H9 (cell line): ENCODE measurements at regions not wholly inside any gene's neighbourhood (a gene's known extent, or its start where the extent isn't known, plus 50 kb on each side); places are given as distances from the start of the nearest gene placed in this dataset.
"Not testable (repeated sequence)": the region's sequence is repeated elsewhere in the genome, so short reads cannot be mapped to it uniquely, and the experiment has no call there.

Experiments used
- DNase-seq: peaks from one replicate; pipeline ENCODE4 v3.0.0-alpha.2; 2017
- H2AFZ ChIP-seq: one replicate; pipeline ENCODE4 v1.6.1; 2013; ENCODE audit warnings: mild to moderate bottlenecking, low read length, control low read depth, moderate library complexity
- H2AK5ac ChIP-seq: 2 replicates; pipeline ENCODE4 v1.6.1; 2013; ENCODE audit warnings: low read length, control low read depth, mixed read lengths; ENCODE audit not compliant: insufficient read length
- H2BK120ac ChIP-seq: one replicate; pipeline ENCODE4 v1.6.1; 2013; ENCODE audit warnings: low read depth, mild to moderate bottlenecking, low read length, control low read depth, inconsistent platforms; ENCODE audit not compliant: poor library complexity, severe bottlenecking
- H2BK12ac ChIP-seq: 2 replicates; pipeline ENCODE4 v1.6.1; 2013; ENCODE audit warnings: low read length, control low read depth, mixed read lengths, low read depth; ENCODE audit not compliant: insufficient read length
- H2BK15ac ChIP-seq: 2 replicates; pipeline ENCODE4 v1.6.1; 2013; ENCODE audit warnings: low read depth, low read length, control low read depth
- H2BK20ac ChIP-seq: one replicate; pipeline ENCODE4 v1.6.1; 2013; ENCODE audit warnings: low read depth, mild to moderate bottlenecking, low read length, control low read depth, inconsistent platforms; ENCODE audit not compliant: poor library complexity, severe bottlenecking
- H2BK5ac ChIP-seq: 2 replicates; pipeline ENCODE4 v1.6.1; 2013; ENCODE audit warnings: low read length, control low read depth, mixed read lengths; ENCODE audit not compliant: insufficient read length
- H3K14ac ChIP-seq: 2 replicates; pipeline ENCODE4 v1.6.1; 2013; ENCODE audit warnings: low read length, control low read depth; ENCODE audit not compliant: insufficient read depth
- H3K18ac ChIP-seq: 2 replicates; pipeline ENCODE4 v1.6.1; 2013; ENCODE audit warnings: low read depth, mild to moderate bottlenecking, mixed read lengths, low read length, control low read depth; ENCODE audit not compliant: insufficient read length
- H3K23ac ChIP-seq: 2 replicates; pipeline ENCODE4 v1.6.1; 2013; ENCODE audit warnings: low read length, control low read depth, mixed read lengths, low read depth; ENCODE audit not compliant: insufficient read length
- H3K23me2 ChIP-seq: 2 replicates; pipeline ENCODE4 v1.6.1; 2013; ENCODE audit warnings: low read depth, mild to moderate bottlenecking, mixed read lengths, low read length, control low read depth; ENCODE audit not compliant: insufficient read length, poor library complexity, severe bottlenecking
- H3K27ac ChIP-seq: 2 replicates; pipeline ENCODE4 v1.5.1; 2013; ENCODE audit warnings: low read length, control low read depth, mixed read lengths, low read depth; ENCODE audit not compliant: insufficient read length
- H3K27me3 ChIP-seq: 2 replicates; pipeline ENCODE4 v1.6.1; 2013; ENCODE audit warnings: low read length, control low read depth, inconsistent platforms; ENCODE audit not compliant: insufficient read depth
- H3K4ac ChIP-seq: 2 replicates; pipeline ENCODE4 v1.6.1; 2013; ENCODE audit warnings: low read depth, mild to moderate bottlenecking, control low read depth, inconsistent platforms, low read length, moderate library complexity
- H3K4me1 ChIP-seq: 2 replicates; pipeline ENCODE4 v1.6.1; 2013; ENCODE audit warnings: low read length, control low read depth, inconsistent platforms; ENCODE audit not compliant: insufficient read depth
- H3K4me2 ChIP-seq: 2 replicates; pipeline ENCODE4 v1.6.1; 2013; ENCODE audit warnings: low read length, control low read depth, mixed read lengths; ENCODE audit not compliant: insufficient read length, insufficient read depth
- H3K56ac ChIP-seq: 2 replicates; pipeline ENCODE4 v1.6.1; 2013; ENCODE audit warnings: low read depth, mild to moderate bottlenecking, mixed read lengths, low read length, control low read depth; ENCODE audit not compliant: insufficient read length
- H3K79me1 ChIP-seq: 2 replicates; pipeline ENCODE4 v1.6.1; 2013; ENCODE audit warnings: low read depth, mild to moderate bottlenecking, moderate library complexity, low read length, control low read depth, inconsistent platforms; ENCODE audit not compliant: insufficient read depth, poor library complexity, severe bottlenecking
- H3K79me2 ChIP-seq: 2 replicates; pipeline ENCODE4 v1.6.1; 2013; ENCODE audit warnings: low read length, control low read depth, inconsistent platforms; ENCODE audit not compliant: insufficient read depth
- H3K9ac ChIP-seq: 2 replicates; pipeline ENCODE4 v1.6.1; 2013; ENCODE audit warnings: low read length, control low read depth, mixed read lengths; ENCODE audit not compliant: insufficient read length; ENCODE audit errors: extremely low read depth
- H3K9me3 ChIP-seq: one replicate; pipeline ENCODE4 v1.6.1; 2013; ENCODE audit warnings: low read depth, low read length, inconsistent platforms; ENCODE audit not compliant: control insufficient read depth
- H3T11ph ChIP-seq: one replicate; pipeline ENCODE4 v1.6.1; 2013; ENCODE audit warnings: mild to moderate bottlenecking, low read length, control low read depth, inconsistent platforms
- H4K20me1 ChIP-seq: one replicate; pipeline ENCODE4 v1.6.1; 2013; ENCODE audit not compliant: control insufficient read depth, insufficient read length, insufficient read depth
- H4K5ac ChIP-seq: 2 replicates; pipeline ENCODE4 v1.6.1; 2013; ENCODE audit warnings: low read depth, mild to moderate bottlenecking, mixed read lengths, low read length, control low read depth; ENCODE audit not compliant: insufficient read length
- H4K8ac ChIP-seq: replicated peaks from 2 replicates; pipeline ENCODE4 v1.6.1; 2013; ENCODE audit warnings: low read length, control low read depth, mixed read lengths, low read depth; ENCODE audit not compliant: insufficient read length
- H4K91ac ChIP-seq: 2 replicates; pipeline ENCODE4 v1.6.1; 2013; ENCODE audit warnings: low read depth, mild to moderate bottlenecking, moderate library complexity, mixed read lengths, low read length, control low read depth; ENCODE audit not compliant: insufficient read length
- H3K27ac Mint-ChIP-seq, 3 experiments: 2 replicates in 2 of 3; 3 replicates in 1 of 3; pipeline ENCODE4 v1.8.0; 2020 to 2021; ENCODE audit warnings: mixed read lengths in 3 of 3, mild to moderate bottlenecking in 1 of 3, moderate library complexity in 1 of 3
- H3K27me3 Mint-ChIP-seq: 2 replicates; pipeline ENCODE4 v1.8.0; 2021; ENCODE audit warnings: low read depth, mild to moderate bottlenecking, moderate library complexity, mixed read lengths
- H3K36me3 Mint-ChIP-seq, 3 experiments: 2 replicates in 2 of 3; 3 replicates in 1 of 3; pipeline ENCODE4 v1.8.0; 2020 to 2021; ENCODE audit warnings: low read depth in 3 of 3, mixed read lengths in 3 of 3; ENCODE audit not compliant: insufficient read depth in 1 of 3
- H3K4me1 Mint-ChIP-seq, 2 experiments: 2 replicates each; pipeline ENCODE4 v1.8.0; 2020; ENCODE audit warnings: mixed read lengths in 2 of 2
- H3K4me3 Mint-ChIP-seq, 2 experiments: 2 replicates in 1 of 2; 3 replicates in 1 of 2; pipeline ENCODE4 v1.8.0; 2020 to 2021; ENCODE audit warnings: mild to moderate bottlenecking in 2 of 2, mixed read lengths in 2 of 2, moderate library complexity in 1 of 2
- H3K9me3 Mint-ChIP-seq, 2 experiments: 2 replicates in 1 of 2; 3 replicates in 1 of 2; pipeline ENCODE4 v1.8.0; 2020; ENCODE audit warnings: mild to moderate bottlenecking in 2 of 2, mixed read lengths in 2 of 2, moderate library complexity in 1 of 2
- WGBS: extraction: QIAGEN DNeasy Blood & Tissue Kit; methylation state at CpG from one replicate; pipeline ENCODE4 v1.1.7; 2013; ENCODE audit warnings: missing lambda C conversion rate, low lambda C conversion rate, mixed read lengths; ENCODE audit not compliant: insufficient read length; ENCODE audit errors: extremely low coverage; 5-methylcytosine and 5-hydroxymethylcytosine counted together

DNA sequence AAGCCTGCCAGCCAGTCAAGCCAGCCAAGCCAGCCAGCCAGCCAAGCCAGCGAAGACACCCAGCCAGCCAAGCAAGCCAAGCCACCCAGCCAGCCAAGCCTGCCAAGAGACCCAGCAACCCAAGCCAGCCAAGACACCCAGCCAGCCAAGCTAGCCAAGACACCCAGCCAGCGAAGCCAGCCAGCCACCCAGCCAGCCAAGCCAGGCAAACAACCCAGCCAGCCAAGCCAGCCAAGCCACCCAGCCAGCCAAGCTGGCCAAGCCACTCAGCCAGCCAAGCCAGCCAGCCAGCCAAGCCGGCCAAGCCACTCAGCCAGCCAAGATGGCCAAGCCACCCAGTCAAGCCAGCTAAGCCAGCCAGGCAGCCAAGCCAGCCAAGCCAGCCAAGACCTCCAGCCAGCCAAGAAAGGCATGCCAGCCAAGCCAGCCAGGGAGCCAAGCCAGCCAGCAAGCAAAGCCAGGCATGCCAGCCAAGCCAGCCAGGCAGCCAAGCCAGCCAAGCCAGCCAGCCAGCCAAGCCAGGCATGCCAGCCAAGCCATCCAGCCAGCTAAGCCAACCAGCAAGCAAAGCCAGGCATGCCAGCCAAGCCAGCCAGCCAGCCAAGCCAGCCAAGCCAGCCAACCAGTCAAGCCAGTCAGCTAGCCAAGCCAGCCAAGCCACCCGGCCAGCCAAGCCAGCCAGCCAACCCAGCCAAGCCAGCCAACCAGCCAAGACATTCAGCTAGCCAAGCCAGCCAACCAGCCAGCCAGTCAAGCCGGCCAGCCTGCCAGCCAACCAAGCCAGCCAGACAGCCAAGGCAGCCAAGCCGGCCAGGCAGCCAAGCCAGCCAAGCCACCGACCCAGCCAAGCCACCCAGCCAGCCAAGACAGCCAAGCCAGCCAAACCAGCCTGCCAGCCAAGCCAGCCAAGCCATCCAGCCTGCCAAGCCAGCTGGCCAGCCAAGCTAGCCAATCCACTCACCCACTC is 323.8 kb upstream of the PLGLB2 start:
- not testable (repeated sequence) for H4K8ac ChIP-seq, H3K27ac Mint-ChIP-seq, H3K14ac ChIP-seq, H3K9me3 Mint-ChIP-seq, H3K27ac ChIP-seq, H3K36me3 Mint-ChIP-seq, H3K18ac ChIP-seq, H3K56ac ChIP-seq, H3T11ph ChIP-seq, H4K91ac ChIP-seq, H4K20me1 ChIP-seq, H3K4me1 ChIP-seq, H2AK5ac ChIP-seq, H3K4ac ChIP-seq, DNase-seq, H3K9ac ChIP-seq, H3K27me3 Mint-ChIP-seq, H2BK20ac ChIP-seq, H2BK5ac ChIP-seq, H2BK12ac ChIP-seq, H3K23me2 ChIP-seq, H3K79me2 ChIP-seq, H3K9me3 ChIP-seq, H3K4me3 Mint-ChIP-seq, H2BK15ac ChIP-seq, H3K4me2 ChIP-seq, H2AFZ ChIP-seq, H3K79me1 ChIP-seq, H3K4me1 Mint-ChIP-seq, H3K27me3 ChIP-seq, H3K23ac ChIP-seq, H2BK120ac ChIP-seq, H4K5ac ChIP-seq
- no CpG with 5 or more reads among the region's 7 CpGs for WGBS

DNA sequence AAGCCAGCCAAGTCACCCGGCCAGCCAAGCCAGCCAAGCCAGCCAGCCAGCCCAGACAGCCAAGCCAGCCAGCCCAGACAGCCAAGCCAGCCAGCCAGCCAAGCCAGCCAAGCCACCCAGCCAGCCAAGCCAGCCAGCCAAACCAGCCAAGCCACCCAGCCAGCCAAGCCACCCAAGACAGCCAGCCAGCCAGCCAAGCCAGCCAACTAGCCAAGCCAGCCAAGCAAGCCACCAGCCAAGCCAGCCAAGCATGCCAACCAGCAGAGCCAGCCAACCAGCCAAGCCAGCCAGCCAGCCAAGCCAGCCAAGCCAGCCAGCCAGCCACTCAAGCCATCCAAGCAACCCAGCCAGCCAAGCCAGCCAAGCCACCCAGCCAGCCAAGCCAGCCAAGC is 323.1 kb upstream of the PLGLB2 start:
- not testable (repeated sequence) for H2BK20ac ChIP-seq, H3K4me2 ChIP-seq, H2AK5ac ChIP-seq, H3K79me2 ChIP-seq, H3K27me3 ChIP-seq, H3K9me3 ChIP-seq, H4K5ac ChIP-seq, H4K8ac ChIP-seq, H4K20me1 ChIP-seq, H3K4ac ChIP-seq, H3T11ph ChIP-seq, H3K79me1 ChIP-seq, H3K23ac ChIP-seq, H3K4me1 ChIP-seq, DNase-seq, H3K56ac ChIP-seq, H3K27ac ChIP-seq, H2BK15ac ChIP-seq, H3K9ac ChIP-seq, H2AFZ ChIP-seq, H2BK12ac ChIP-seq, H3K27ac Mint-ChIP-seq, H2BK120ac ChIP-seq, H3K14ac ChIP-seq, H3K27me3 Mint-ChIP-seq, H3K36me3 Mint-ChIP-seq, H3K18ac ChIP-seq, H4K91ac ChIP-seq, H3K4me1 Mint-ChIP-seq, H3K9me3 Mint-ChIP-seq, H3K23me2 ChIP-seq, H2BK5ac ChIP-seq, H3K4me3 Mint-ChIP-seq
- no CpG with 5 or more reads among the region's 1 CpG for WGBS
